Stimulated activated naive CD4-positive, alpha-beta T cell (primary cell): ENCODE measurements at regions not wholly inside any gene's neighbourhood (a gene's known extent, or its start where the extent isn't known, plus 50 kb on each side); places are given as distances from the start of the nearest gene placed in this dataset.
"Not testable (repeated sequence)": the region's sequence is repeated elsewhere in the genome, so short reads cannot be mapped to it uniquely, and the experiment has no call there.

Experiments used
- DNase-seq, 6 experiments: peaks; one replicate each; lab custom pipeline; 2025; lab: John Stamatoyannopoulos, UW

GRCh38 chr16:86231321-86231995 is 278.9 kb upstream of the FOXF1 start:
- no peak for DNase-seq

GRCh38 chr16:86231996-86232350 is 278.4 kb upstream of the FOXF1 start:
- DNase-seq: no peak

- no peak for DNase-seq
Observed at GRCh38 chr16:86232496-86232895, 277.8 kb upstream of the FOXF1 start.

GRCh38 chr16:86233506-86233905 is 276.8 kb upstream of the FOXF1 start:
- not testable (repeated sequence) for DNase-seq

- DNase-seq: no peak
Observed at GRCh38 chr16:86239381-86239780, 270.9 kb upstream of the FOXF1 start.

- DNase-seq: no peak
Observed at GRCh38 chr16:86240716-86241363, 269.5 kb upstream of the FOXF1 start.

GRCh38 chr16:86241681-86242080 is 268.6 kb upstream of the FOXF1 start:
- no peak for DNase-seq

- DNase-seq: no peak
Observed at GRCh38 chr16:86242244-86243122, 267.8 kb upstream of the FOXF1 start.

- no peak for DNase-seq
Observed at GRCh38 chr16:86243123-86243473, 267.2 kb upstream of the FOXF1 start.

GRCh38 chr16:86243571-86244154 is 266.7 kb upstream of the FOXF1 start:
- no peak for DNase-seq

- DNase-seq: no peak
Observed at GRCh38 chr16:86244158-86244557, 266.2 kb upstream of the FOXF1 start.

- no peak for DNase-seq
Observed at GRCh38 chr16:86244936-86245335, 265.4 kb upstream of the FOXF1 start.

- no peak for DNase-seq
Observed at GRCh38 chr16:86245351-86245750, 265.0 kb upstream of the FOXF1 start.

GRCh38 chr16:86245895-86246294 is 264.4 kb upstream of the FOXF1 start:
- DNase-seq: no peak

GRCh38 chr16:86248310-86248905 is 261.9 kb upstream of the FOXF1 start:
- DNase-seq: no peak

- DNase-seq: no peak
Observed at GRCh38 chr16:86249631-86250030, 260.7 kb upstream of the FOXF1 start.

- DNase-seq: no peak
Observed at GRCh38 chr16:86251682-86252081, 258.6 kb upstream of the FOXF1 start.

GRCh38 chr16:86252596-86252995 is 257.7 kb upstream of the FOXF1 start:
- DNase-seq: no peak

GRCh38 chr16:86255966-86256365 is 254.4 kb upstream of the FOXF1 start:
- DNase-seq: no peak

- DNase-seq: no peak
Observed at GRCh38 chr16:86256995-86257394, 253.3 kb upstream of the FOXF1 start.

- DNase-seq: no peak
Observed at GRCh38 chr16:86257546-86257945, 252.8 kb upstream of the FOXF1 start.

GRCh38 chr16:86258713-86259112 is 251.6 kb upstream of the FOXF1 start:
- DNase-seq: no peak
